Heart right ventricle (tissue), 16 donors: ENCODE measurements at regions not wholly inside any gene's neighbourhood (a gene's known extent, or its start where the extent isn't known, plus 50 kb on each side); places are given as distances from the start of the nearest gene placed in this dataset.

Experiments used
- ATAC-seq, 8 donors: fragments of 200-7000 bp; cut with Tn5 transposase; one replicate each; pipeline ENCODE4 v1.9.1; 2020; ENCODE audit warnings: mild to moderate bottlenecking in 8 of 8, moderate library complexity in 8 of 8, moderate number of reproducible peaks in 1 of 8
- DNase-seq, 2 donors: peaks; one replicate each; pipeline ENCODE4 v3.0.0-alpha.2; 2020
- H3K27ac ChIP-seq, 10 donors: fragments of 200-600 bp; sonication (generic) in 2 of 10; one replicate each; pipeline versions ENCODE4 v1.5.0 to v1.8.0; 2020 to 2022; ENCODE audit warnings: mild to moderate bottlenecking in 3 of 10
- H3K27me3 ChIP-seq, 7 donors: fragments of 200-600 bp; one replicate each; pipeline ENCODE4 v1.8.0; 2021 to 2022; ENCODE audit warnings: mild to moderate bottlenecking in 2 of 7
- H3K36me3 ChIP-seq, 9 donors: fragments of 200-600 bp; sonication (generic) in 1 of 9; one replicate each; pipeline versions ENCODE4 v1.5.0 to v1.8.0; 2020 to 2022; ENCODE audit warnings: mild to moderate bottlenecking in 2 of 9
- H3K4me1 ChIP-seq, 9 donors: fragments of 200-600 bp; sonication (generic) in 1 of 9; one replicate each; pipeline versions ENCODE4 v1.5.0 to v1.8.0; 2020 to 2022; ENCODE audit warnings: mild to moderate bottlenecking in 4 of 9
- H3K4me3 ChIP-seq, 10 donors: fragments of 200-600 bp; sonication (generic) in 2 of 10; one replicate each; pipeline versions ENCODE4 v1.5.0 to v1.8.0; 2020 to 2022; ENCODE audit warnings: mild to moderate bottlenecking in 7 of 10, moderate library complexity in 2 of 10
- H3K9me3 ChIP-seq, 11 donors: fragments of 200-600 bp in 10 of 11; sonication (generic) in 2 of 11; one replicate each; pipeline versions ENCODE4 v1.5.0 to v1.8.0; 2013 to 2022; ENCODE audit warnings: mild to moderate bottlenecking in 2 of 11, control low read depth in 1 of 11, moderate library complexity in 1 of 11
- WGBS, 2 donors: extraction: QIAGEN DNeasy Blood & Tissue Kit; methylation state at CpG; one replicate each; pipeline ENCODE4 v1.1.7; 2013; ENCODE audit warnings: inconsistent platforms in 1 of 2; 5-methylcytosine and 5-hydroxymethylcytosine counted together
- intact Hi-C, 10 donors: fragments of 100-400 bp; cut with DNase I; formaldehyde crosslinking; loops; one replicate each; pipeline versions ENCODE4 v1.11.1 to v1.14.2; 2022
- TF ChIP-seq, protein P1 (sequence below), 9 donors: fragments of 200-600 bp; sonication (generic) in 2 of 9; IDR thresholded peaks; one replicate each; pipeline versions ENCODE4 v1.5.0 to v1.8.0; 2021 to 2022; ENCODE audit warnings: antibody characterized with exemption in 9 of 9, mild to moderate bottlenecking in 5 of 9, moderate library complexity in 1 of 9
- donor health status: Arrhythmogenic right ventricular cardiomyopathy.
- donor health status: ischemic (EF 13 %, LVEDD 7.1; RV severe dilation, severe dysfunction).
- donor health status: healthy with polysubstance abuse.
- donor health status: DM: no; HTN: yes; CAD: no.
- donor health status: DM: no; HTN: no; CAD: no.
- donor health status: ischemic (EF 25% LVEDD 6.9; RV normal size, moderate dysfunction).
- donor health status: ischemic (EF 25% LVEDD 5.7; RV mildly dilated, moderate dysfunction).
- donor health status: healthy.
- donor health status: DM: yes; HTN: yes; CAD: no.
- donor health status: Ischemic cardiomyopathy.
- donor health status: ischemic (EF 35%, LVEDD 5.7; RV mildly dilated, moderate dysfunction).
- donor health status: nonischemic (EF 11% LVEDD 7.7; RV severe dilation, severe dysfunction).
- donor health status: DM: yes; HTN: yes; CAD: no.
- donor health status: PGD.
- donor health status: ischemic (EF 29% LVEDD 5.4; RV normal size, mild dysfunction).
- donor health status: nonischemic (EF 23%, LVEDD 6.1; RV moderate dilation, normal function).

DNA sequence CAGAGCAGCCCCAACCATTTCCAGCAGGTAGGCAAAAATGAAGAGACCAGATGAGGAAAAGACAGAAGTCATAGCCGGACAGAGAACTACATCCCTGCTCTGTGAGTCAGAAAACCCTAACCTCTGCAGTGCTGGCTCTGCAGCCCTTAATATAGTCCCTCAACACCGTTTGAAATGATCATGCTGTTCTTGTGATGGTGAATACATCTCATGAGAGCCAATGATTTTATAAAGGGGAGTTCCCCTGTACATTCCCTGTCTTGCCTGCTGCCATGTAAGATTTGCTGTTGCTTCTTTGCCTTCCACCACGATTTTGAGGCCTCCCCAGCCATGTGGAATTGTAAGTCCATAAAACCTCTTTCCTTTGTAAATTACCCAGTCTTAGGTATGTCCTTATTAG, 216.8 kb upstream of the RFX3 start:
- H3K9me3 ChIP-seq: no peaks in the 10 kb centered on the region
- no peak for ATAC-seq
- 64 to 78% methylated on average over 3 of the region's 3 CpGs for WGBS, 2 donors
- no peaks in the 10 kb centered on the region for H3K27me3 ChIP-seq
- H3K4me3 ChIP-seq: no peak overlapping the region
- TF ChIP-seq, protein P1, sequence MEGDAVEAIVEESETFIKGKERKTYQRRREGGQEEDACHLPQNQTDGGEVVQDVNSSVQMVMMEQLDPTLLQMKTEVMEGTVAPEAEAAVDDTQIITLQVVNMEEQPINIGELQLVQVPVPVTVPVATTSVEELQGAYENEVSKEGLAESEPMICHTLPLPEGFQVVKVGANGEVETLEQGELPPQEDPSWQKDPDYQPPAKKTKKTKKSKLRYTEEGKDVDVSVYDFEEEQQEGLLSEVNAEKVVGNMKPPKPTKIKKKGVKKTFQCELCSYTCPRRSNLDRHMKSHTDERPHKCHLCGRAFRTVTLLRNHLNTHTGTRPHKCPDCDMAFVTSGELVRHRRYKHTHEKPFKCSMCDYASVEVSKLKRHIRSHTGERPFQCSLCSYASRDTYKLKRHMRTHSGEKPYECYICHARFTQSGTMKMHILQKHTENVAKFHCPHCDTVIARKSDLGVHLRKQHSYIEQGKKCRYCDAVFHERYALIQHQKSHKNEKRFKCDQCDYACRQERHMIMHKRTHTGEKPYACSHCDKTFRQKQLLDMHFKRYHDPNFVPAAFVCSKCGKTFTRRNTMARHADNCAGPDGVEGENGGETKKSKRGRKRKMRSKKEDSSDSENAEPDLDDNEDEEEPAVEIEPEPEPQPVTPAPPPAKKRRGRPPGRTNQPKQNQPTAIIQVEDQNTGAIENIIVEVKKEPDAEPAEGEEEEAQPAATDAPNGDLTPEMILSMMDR (IDR thresholded peaks at IDR 0.05): no peak
- no peaks in the 10 kb centered on the region for H3K36me3 ChIP-seq
- intact Hi-C loops: no loop called here
- DNase-seq: no peak
- no peak overlapping the region for H3K27ac ChIP-seq
- H3K4me1 ChIP-seq: no peaks in the 10 kb centered on the region

DNA sequence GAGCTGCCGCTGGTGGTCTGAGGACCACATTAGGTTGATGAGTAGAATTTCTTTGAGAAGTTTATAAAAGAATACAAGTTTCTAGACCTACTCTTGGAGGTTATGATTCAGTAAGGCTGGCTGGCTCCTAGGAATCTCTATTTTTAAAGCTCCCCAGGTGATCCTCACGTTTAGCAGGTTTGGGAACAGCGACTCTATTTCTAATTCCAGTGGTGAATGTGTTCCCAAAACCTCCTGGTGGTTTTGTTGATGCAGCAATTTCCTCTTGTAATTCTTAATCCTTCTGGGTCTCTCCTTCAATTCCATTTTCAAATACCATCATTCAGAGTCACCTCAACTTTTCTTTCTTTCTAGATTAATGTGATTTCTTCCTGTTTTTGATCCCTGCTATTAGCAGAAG, 215.9 kb upstream of the RFX3 start:
- ATAC-seq: no peak
- WGBS, 2 donors: 81% methylated on average over 3 of the region's 3 CpGs

DNA sequence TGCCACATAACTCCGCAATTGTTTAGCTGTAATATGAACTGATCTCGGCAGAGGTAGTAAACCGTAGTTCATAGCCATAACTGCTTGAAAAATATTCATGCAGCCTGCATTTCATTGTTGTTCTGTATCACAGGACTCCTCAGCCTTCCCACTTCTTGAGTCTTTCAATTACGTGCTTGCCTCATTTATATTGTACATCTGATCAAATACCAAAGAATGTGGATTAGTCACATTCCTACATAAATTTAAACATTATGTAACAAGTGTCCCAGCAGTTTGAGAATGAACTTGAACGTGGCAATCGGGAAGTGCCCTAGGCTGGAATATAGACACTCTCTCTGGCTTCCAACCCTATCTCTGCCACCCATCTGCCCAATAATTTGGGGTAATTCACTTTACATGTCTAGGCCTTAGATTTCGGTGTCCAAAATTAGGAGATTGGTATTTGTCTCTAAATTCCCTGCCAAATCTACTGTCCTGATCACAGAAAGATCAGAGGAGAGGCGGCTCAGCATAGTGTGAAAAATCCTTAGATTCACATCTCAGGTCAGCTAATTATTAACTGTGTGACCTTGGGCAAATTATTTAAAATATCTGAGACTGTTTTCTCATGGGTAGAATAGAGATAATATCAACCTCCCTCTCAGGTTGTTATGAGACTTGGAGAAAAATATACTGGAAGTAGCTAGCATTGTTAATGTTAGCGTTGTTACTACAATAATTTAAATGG, 215.1 kb upstream of the RFX3 start:
- Histone ChIP-seq H3K27me3 (no peaks in the 10 kb centered on the region), H3K36me3 (no peaks in the 10 kb centered on the region), H3K27ac (no peak overlapping the region), H3K4me3 (no peak overlapping the region), H3K4me1 (peaks cover 0 to 9% (median 0%) of the 10 kb centered on the region in 9 donors), H3K9me3 (no peaks in the 10 kb centered on the region)
- no peak for ATAC-seq
- 89 to 91% methylated on average over 9 of the region's 9 CpGs for WGBS, 2 donors
- TF ChIP-seq, protein P1 (IDR thresholded peaks at IDR 0.05): no peak
- intact Hi-C loops: no loop called here
- DNase-seq: no peak

More for the DNA sequence above, 215.9 kb upstream of the RFX3 start:
- no peaks in the 10 kb centered on the region for H3K9me3 ChIP-seq
- no peaks in the 10 kb centered on the region for H3K27me3 ChIP-seq
- H3K36me3 ChIP-seq: no peaks in the 10 kb centered on the region
- DNase-seq: no peak
- no peak overlapping the region for H3K4me3 ChIP-seq
- TF ChIP-seq, protein P1 (IDR thresholded peaks at IDR 0.05): no peak
- intact Hi-C loops: no loop called here
- H3K4me1 ChIP-seq: peaks cover 0 to 3% (median 0%) of the 10 kb centered on the region in 9 donors
- no peak overlapping the region for H3K27ac ChIP-seq

DNA sequence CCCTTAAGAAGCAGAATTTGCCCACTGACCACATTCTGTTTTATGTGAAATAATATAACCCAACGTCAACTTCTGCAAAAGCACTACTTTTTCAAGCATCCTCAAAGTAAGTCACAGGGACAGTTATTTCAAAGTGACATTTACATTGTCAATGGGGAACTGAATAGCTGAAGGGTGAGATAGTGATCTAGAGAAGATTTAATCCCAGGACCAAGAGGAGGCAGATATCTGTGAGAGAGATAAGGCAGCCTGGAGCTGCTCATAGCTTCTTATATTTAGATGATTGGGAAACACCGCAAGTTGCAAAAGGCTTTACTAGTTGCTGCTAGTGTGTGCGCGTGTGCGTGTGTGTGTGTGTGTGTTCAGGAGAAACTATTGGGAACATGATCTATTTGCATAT, 210.4 kb upstream of the RFX3 start:
- DNase-seq: no peak
- WGBS, 2 donors: 68 to 69% methylated on average over 5 of the region's 5 CpGs
- Histone ChIP-seq H3K27ac (no peak overlapping the region), H3K36me3 (no peaks in the 10 kb centered on the region), H3K27me3 (no peaks in the 10 kb centered on the region), H3K4me3 (no peak overlapping the region), H3K4me1 (peaks cover 0 to 23% (median 6%) of the 10 kb centered on the region in 9 donors), H3K9me3 (no peaks in the 10 kb centered on the region)
- TF ChIP-seq, protein P1 (IDR thresholded peaks at IDR 0.05): no peak
- no peak for ATAC-seq
- intact Hi-C loops: loop anchor here (10.0 kb wide), 5 partner anchors 271 to 609 kb away; no protein-coding TSS in a partner anchor
